ENCODE measurements at regions not wholly inside any gene's neighbourhood (a gene's known extent, or its start where the extent isn't known, plus 50 kb on each side); places are given as distances from the start of the nearest gene placed in this dataset.

DNA sequence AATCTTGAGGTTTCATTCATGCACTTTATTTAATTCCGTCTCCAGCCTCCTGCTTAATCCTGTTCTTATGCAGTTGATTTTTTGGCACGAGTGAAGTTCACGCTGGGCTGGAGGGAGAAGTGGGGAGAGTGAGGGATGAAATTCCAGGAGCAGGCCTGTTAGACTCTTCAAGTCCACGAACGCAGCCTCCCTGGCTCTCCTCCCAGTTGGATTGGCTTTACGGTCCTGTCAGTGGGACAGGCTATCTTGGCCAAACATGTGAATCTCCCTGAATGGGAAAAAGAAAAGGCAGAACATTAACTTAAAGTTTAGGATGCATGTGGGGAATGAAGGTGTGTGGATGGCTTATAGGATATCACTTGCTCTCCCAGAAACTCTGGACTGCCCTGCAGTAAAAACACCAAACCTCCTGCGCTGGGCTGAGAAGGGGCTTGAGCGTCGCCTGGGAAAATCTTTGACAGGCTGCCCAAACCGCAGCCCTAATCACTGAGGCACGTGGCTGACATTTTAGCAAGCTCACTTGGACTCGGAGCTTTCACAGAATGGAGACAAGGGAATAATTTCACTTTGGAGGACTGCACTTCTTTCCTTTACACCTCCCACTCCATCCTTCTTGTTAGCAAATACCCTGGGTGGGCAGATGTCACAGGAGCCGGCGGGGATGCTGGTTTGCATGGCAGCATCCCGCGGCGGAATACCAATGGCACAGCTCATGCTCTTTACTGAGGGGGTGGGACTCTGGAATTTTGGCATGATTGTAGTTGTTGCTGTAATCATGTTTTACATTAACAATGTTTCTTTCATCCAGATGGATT is 93.9 kb downstream of the ACKR3 start:
- H3K9ac ChIP-seq (ENCODE audit: insufficient read depth, low read depth, low read length) = no peak overlapping the region
- H3K27ac ChIP-seq (ENCODE audit: extremely low read length, insufficient read depth, low read length) = no peak overlapping the region
- ChIA-PET CTCF (ENCODE audit: low intra/inter-chr PET ratio, low total read pairs) (no interaction called here), POLR2A (no interaction called here)
- intact Hi-C loops (cut with micrococcal nuclease; ENCODE audit: unreplicated experiment) (no loop called here), in situ Hi-C loops (cut with HindIII; ENCODE audit: extremely low pct_ligation_motif_present, low pct_unique_long_range_greater_than_20kb) (no loop called here)
- H4K20me1 ChIP-seq (ENCODE audit: insufficient read depth, low read length) = no peaks in the 10 kb centered on the region
- no peak overlapping the region for H3K4me2 ChIP-seq (ENCODE audit: low read depth, low read length)
- no peak for DNase-seq (ENCODE audit: low spot score)
- H3K9me3 ChIP-seq (ENCODE audit: low read length) = no peaks in the 10 kb centered on the region; the same call in 1 of the 2 replicates
- TF ChIP-seq ZSCAN29 (CRISPR knock-in tag; conservative IDR thresholded peaks at IDR 0.05) (no peak), SRSF4 (IDR thresholded peaks at IDR 0.05; ENCODE audit: low read depth, low read length, poor library complexity, severe bottlenecking) (no peak), MEIS2 (CRISPR knock-in tag; IDR thresholded peaks at IDR 0.05) (no peak), ZNF44 (CRISPR knock-in tag; IDR thresholded peaks at IDR 0.05) (no peak), ZMYM3 (CRISPR knock-in tag; IDR thresholded peaks at IDR 0.05) (no peak), PCBP2 (optimal IDR thresholded peaks at IDR 0.05; ENCODE audit: low read depth, low read length, poor library complexity, severe bottlenecking) (no peak), ARID2 (CRISPR knock-in tag; IDR thresholded peaks at IDR 0.05; ENCODE audit: borderline replicate concordance) (no peak), BCLAF1 (IDR thresholded peaks at IDR 0.05) (no peak), MAF1 (CRISPR knock-in tag; IDR thresholded peaks at IDR 0.05; ENCODE audit: borderline replicate concordance) (no peak)
- no peak for ATAC-seq
- no peaks in the 10 kb centered on the region for H3K4me1 ChIP-seq (ENCODE audit: insufficient read depth, low read length)
- H2AFZ ChIP-seq (ENCODE audit: low read length) = no peak overlapping the region
- no peaks in the 10 kb centered on the region for H3K79me2 ChIP-seq (ENCODE audit: insufficient read depth, low read length)
- BruUV-seq (replicated peaks) = no TSS peak
- WGBS (ENCODE audit: low lambda C conversion rate) = 43% methylated on average over 17 of the region's 17 CpGs
- H3K4me3 ChIP-seq (replicated peaks in 1 of 3; ENCODE audit: insufficient read depth in 1 of 3, low read depth in 2 of 3, low read length in 3 of 3) = no peak overlapping the region
- FAIRE-seq = no peak
- peaks cover 0 to 20% of the 10 kb centered on the region in 2 experiments; a peak in 3 of 5 replicates for H3K27me3 ChIP-seq (ENCODE audit: control insufficient read depth in 1 of 2, insufficient read depth in 2 of 2, low read length in 2 of 2)
- no peaks in the 10 kb centered on the region for H3K36me3 ChIP-seq (replicated peaks in 1 of 2; ENCODE audit: control insufficient read depth in 1 of 2, insufficient read depth in 2 of 2, low read length in 2 of 2)

Measured in HepG2 (cell line).